Ramos (cell line): ENCODE measurements at regions not wholly inside any gene's neighbourhood (a gene's known extent, or its start where the extent isn't known, plus 50 kb on each side); places are given as distances from the start of the nearest gene placed in this dataset.
"Not testable (repeated sequence)": the region's sequence is repeated elsewhere in the genome, so short reads cannot be mapped to it uniquely, and the experiment has no call there.

Experiments used
- in situ Hi-C: fragments of 300-500 bp; cut with MboI; formaldehyde crosslinking; loops from one replicate; pipeline ENCODE4 v1.14.3; 2022; ENCODE audit warnings: low sequenced_read_pairs; ENCODE audit not compliant: unreplicated experiment

DNA sequence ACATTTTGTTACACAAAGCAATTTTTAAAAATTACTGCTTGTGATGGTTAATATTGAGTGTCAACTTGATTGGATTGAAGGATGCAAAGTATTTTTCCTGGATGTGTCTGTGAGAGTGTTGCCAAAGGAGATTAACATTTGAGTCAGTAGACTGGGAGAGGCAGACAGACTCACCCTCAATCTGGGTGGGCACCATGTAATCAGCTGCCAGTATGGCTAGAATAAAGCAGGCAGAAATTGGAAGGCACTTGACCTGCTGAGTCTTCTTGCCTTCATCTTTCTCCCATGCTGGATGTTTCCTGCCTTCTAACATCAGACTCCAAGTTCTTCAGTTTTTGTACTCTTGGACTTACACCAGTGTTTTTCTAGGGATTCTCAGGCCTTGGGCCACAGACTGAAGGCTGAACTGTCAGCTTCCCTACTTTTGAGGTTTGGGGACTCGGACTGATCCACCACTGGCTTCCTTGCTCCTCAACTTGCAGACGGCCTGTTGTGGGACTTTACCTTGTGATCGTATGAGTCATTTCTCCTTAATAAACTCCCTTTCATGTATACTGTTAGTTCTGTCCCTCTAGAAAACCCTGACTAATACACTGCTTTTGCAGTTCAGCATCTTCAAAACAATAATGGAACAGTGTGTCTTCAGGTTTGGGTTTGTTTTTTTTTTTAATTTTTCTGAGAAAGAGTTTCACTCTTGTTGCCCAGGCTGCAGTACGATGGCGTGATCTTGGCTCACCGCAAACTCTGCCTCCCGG, 244.1 kb upstream of the SEMA3C start:
- in situ Hi-C loops: no loop called here

DNA sequence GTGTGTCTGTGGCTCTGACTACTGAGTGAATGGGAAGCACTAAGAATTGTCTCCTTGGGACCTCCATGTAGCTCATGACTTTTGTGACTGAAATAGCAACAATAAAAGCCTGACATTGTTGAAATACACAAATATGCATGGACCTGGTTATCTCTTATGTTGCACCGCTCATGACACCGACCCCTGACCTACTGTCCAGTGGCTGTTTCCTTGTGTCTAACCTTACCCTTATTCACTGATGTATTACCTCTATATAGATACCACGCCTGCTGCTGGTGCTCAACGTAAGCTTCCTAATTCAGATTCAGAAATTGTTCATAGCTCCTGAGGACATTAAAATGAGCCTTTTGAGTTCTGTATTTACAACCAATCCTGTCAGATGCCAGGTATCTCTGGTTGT, 243.4 kb upstream of the SEMA3C start:
- in situ Hi-C loops: no loop called here

DNA sequence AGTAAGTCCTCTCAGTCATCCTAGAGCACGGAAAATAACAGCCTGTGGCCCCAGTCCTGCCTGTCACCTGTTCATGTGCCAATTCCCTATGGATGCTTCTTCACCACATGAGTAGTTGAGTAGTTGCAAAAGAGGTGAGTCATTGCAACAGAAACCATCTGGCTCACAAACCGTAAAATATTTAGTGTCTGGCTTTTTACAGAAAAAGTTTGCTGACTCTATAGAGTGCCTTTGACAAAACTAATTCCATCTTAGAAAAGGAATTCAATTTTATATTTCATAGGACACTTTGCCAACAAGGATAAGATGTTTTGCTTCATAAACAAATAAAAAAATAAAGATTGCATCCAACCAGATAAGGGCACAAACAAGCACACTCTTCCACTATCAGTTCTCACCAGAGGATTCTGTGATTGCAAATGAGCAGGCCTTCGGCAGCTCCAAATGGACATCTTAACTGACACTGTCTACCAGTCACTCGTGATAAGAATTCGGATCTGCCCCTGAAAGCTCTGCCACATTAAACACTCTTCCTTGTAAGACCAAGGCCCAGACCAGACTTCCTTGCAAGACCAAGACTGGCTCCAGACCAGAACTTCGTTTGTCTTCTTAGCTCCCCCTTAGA, 242.7 kb upstream of the SEMA3C start:
- in situ Hi-C loops: no loop called here

DNA sequence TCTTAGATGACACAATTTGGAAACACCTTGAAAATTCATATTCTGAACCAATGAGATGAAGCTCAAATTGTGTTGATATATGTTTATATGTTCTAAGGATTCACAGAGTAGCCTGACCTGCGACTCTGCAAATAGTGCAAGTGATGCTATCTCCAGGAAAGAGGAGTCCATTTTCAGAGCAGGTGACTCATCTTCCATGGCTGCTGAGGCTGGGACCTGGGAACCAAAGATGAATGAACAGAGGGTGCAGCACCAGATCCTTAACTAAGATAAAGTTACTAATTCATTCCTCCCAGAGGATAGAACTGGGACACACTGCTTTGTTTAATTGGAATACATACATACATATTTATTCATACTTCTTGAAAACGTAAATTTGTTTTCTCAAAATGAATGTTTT, 240.6 kb upstream of the SEMA3C start:
- in situ Hi-C loops: no loop called here

DNA sequence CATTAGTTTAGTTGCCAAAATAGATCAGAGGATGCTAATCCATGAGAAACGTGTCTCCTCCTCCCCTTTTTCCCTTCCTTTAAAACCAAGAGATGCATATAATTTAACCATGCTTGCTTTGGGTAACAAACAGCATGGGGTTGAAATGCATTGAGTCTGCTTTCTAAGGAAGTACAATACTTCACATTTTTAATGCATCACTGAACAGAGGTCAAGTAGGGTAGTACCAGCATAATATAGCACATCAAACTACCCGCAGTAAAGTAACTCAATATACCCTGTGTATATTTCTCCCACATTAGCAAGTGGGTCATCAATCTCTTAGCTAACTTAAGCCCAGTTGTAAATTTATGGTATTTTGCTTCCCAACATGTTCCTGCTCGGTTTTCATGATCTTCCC, 239.3 kb upstream of the SEMA3C start:
- in situ Hi-C loops: no loop called here

DNA sequence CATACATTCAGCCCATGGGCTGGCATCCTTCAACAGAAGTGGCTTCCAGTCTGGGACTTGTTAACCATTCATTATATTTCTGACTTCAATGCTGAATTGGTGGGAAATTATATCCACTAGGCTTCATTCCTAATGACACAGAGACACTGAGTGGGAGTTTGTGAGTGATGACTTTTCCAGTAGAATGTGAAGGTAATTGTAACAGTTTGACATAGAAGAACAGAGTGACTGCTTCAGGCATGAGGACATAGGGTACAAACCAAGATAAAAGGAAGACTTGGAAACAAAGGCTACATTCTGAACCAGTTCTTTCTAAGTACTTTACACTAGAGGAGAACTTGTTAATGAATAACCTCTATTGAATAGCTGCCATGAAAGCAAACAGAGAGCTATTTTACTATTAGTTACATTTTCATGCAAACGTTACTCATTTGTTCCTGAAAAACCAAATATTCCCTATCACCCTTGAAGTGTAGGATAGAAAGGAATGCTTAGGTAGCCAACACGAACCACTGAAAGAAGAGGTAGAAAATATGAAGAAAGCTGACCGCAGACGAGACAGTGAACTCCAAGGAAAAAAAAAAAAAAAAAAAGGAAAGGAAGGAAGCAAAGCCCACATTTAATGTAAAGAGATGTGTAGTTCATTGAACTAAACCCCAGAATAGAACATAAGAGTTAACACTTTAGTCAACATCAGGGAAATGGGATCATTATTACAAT, 237.0 kb upstream of the SEMA3C start:
- in situ Hi-C loops: no loop called here

DNA sequence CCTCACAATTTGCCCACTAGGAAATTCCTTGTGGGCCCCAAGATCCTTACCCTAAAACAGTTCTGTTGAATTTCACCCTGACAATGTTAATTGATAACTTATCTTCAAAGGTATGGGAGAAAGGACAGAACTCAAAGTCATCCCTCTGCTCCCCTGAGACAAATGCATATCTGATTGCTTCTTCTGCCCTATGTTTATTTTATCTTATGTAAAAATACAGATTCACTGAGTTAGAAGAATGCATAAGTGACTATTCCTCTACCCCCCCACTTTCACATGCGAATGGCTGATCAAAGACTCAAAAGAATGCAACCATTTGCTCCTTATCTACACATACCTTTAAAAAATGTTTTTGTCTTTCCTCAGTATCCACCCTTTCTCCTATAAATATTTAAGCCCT, 235.7 kb upstream of the SEMA3C start:
- in situ Hi-C loops: no loop called here

DNA sequence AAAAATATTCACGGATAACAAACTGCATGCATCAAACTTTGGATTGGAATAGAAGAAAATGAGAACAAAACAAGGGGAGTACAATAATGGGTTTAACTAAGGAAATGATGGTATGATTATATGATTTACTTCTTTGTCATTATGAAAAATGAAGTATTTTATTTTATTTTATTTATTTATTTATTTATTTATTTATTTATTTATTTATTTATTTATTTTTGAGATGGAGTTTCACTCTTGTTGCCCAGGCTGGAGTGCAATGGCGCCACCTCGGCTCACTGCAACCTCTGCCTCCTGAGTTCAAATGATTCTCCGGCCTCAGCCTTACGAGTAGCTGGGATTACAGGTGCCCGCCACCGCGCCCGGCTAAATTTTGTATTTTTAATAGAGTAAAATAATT, 234.1 kb upstream of the SEMA3C start:
- in situ Hi-C loops: not testable (repeated sequence)

DNA sequence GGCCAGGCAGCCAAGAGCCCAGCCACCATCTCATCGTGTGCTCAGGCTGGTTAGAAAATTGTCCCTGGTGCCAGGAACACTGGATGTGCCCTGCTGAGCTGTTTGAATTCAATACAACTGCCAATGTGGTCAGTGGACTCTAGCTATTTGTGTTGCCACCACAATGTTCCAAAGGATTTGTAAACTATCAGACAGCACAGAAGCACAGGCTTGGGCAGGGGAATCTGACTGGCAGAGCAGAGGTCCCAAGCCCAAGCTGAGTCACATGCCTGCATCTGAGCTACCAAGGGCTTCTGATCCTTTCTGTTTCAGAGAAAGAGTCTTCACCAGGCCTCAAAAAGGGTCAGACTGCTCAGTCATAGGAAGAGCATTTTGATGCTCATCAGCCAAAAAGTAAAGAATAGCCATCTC, 232.1 kb upstream of the SEMA3C start:
- in situ Hi-C loops: no loop called here

DNA sequence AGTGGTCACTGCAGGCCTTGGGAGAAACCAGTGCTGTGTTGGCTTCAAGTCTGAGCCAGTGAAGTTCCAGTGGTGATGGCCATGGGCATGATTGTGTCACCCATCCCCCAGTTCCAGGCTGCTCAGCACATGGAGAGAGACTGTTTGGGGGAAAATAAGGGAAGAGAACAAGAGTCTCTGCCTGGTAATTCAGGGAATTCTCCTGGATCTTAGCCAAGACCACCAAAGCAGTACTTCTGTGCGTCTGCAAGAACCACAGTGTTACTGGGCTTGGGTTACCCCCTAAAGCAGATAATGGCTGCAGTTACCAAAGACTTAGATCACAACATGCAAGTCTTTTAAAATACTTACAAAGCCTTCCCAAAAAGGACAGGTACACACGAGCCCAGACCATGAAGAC, 225.0 kb upstream of the SEMA3C start:
- in situ Hi-C loops: no loop called here

DNA sequence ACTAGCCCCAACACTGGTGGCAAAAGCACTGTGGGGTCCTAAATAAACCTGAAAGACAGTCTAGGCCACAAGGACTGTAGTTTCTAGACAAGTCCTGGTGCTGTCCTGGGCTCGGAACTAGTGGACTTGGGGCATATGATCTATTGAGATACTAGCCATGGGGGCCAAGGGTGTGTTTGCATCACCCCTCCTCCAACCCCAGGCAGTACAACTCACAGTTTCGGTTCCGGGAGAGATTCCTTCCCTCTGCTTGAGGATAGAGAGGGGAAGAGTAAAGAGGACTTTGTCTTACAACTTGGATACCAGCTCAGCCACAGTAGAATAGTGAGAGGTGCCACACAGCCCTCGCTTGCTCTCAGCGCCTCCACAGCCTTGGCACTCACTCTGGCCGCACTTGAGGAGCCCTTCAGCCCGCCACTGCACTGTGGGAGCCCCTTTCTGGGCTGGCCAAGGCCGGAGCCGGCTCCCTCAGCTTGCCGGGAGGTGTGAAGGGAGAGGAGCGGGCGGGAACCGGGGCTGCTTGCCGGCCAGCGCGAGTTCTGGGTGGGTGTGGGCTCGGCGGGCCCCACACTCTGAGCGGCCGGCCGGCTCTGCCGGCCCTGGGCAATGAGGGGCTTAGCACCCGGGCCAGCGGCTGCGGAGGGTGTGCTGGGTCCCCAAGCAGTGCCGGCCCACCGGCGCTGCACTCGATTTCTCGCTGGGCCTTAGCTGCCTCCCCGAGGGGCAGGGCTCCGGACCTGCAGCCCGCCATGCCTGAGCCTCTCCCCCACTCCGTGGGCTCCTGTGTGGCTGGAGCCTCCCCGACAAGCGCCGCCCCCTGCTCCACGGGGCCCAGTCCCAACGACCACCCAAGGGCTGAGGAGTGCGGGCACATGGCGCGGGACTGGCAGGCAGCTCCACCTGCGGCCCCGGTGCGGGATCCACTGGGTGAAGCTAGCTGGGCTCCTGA, 222.7 kb upstream of the SEMA3C start:
- in situ Hi-C loops: not testable (repeated sequence)

DNA sequence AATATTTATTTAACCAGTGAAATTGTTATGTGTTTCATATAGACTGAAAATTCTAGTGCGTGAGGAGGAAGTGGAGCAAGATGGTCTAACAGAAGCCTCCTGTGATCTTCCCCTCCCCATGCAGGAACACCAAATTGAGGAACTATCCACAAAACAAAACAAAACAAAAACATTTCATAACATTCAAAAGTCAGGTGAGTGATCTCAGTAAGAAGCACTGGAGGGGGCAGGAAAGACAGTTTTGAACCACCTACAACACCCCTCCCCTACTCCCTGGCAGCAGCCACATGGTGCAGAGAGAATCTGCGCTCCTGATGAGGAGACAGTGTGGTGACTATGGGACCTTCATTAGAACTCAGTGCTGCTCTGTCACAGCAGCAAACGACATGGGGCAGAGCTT, 221.9 kb upstream of the SEMA3C start:
- in situ Hi-C loops: no loop called here

DNA sequence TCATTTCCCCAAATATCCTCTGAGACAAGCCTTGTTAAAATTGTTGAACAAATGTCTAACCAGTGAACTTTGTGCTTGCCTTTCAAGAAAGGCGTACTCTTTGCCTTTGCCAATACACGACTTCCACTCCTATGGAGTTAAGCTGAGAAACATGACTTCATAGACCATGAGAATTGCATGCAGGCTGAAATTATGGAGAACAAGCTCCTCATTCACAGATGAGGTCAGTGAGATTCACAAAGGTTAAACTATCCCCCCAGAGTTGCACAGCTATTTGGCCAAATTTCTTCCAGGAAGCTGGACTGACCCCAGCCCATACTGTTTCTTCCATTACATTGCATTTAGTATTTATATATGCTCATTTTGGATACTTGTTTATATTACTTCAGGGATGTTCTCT, 221.4 kb upstream of the SEMA3C start:
- in situ Hi-C loops: no loop called here

DNA sequence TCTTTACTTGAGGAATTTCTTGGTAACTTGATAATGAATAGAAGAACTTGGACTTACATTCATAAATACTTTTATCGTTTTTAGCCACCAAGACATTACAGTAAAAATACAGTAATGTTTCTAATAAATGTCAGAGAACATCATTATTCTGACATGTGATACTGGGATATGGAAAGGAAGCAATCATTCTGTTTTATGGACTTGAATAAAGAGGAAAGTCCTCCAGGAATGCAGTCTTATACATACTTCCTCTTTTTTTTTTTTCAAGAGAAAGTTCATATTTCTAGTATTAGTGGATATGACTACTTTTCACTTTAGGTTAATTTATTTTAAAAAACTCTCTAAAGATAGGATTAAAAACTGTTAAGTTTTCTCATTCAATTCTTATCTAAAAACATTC, 220.0 kb upstream of the SEMA3C start:
- in situ Hi-C loops: no loop called here

DNA sequence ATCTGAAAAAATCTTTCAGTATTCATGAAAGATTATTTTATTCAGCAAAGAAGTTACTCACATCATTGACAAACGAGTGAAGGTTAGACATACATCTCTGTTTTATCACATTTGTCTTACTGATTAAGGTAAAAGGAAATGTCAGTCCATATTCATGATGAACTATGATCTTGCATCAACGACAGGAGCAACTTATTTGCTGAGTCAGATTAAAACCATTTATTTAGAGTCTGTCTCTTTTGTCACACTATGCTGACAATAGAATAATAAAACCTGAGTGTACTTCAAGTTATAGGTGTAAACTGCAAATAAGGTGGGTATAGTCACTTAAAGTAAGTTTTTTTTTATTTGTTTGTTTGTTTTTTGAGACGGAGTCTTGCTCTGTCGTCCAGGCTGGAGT, 216.5 kb upstream of the SEMA3C start:
- in situ Hi-C loops: no loop called here

DNA sequence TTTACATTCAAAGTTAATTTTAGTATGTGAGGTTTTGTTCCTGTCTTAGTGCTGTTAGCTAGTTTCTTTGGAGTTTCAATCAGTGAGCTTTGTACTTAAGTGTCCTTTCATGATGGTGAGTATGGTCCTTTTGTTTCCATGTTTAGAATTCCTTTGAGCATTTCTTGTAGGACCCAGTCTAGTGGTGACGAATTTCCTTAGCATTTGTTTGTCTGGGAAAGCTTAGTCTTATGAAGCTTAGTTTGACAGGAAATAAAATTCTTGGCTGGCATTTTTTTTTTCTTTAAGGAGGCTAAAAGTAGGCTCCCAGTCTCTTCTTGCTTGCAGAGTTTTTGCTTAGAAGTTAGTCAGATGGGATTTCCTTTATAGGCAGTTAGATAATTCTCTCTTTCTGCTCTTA, 209.2 kb upstream of the SEMA3C start:
- in situ Hi-C loops: no loop called here

DNA sequence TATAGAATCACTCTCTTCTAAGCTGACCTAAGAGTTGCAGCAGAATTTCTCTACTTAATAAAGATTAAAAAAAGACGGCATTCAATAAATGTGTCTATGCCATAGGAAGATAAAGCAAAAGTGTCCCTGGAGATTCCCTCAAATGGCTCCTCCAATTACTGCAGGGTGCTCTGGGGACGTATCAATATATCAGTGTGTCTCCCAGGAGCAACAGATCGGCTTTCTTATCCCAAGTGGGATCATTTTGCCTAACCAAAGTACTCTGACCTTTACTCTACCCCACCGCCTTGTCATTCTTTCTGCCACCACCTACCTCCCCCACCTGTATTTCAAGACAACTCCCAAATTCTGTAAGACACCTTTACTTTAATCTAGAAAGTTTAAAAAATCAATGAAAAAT, 202.0 kb upstream of the SEMA3C start:
- in situ Hi-C loops: no loop called here

DNA sequence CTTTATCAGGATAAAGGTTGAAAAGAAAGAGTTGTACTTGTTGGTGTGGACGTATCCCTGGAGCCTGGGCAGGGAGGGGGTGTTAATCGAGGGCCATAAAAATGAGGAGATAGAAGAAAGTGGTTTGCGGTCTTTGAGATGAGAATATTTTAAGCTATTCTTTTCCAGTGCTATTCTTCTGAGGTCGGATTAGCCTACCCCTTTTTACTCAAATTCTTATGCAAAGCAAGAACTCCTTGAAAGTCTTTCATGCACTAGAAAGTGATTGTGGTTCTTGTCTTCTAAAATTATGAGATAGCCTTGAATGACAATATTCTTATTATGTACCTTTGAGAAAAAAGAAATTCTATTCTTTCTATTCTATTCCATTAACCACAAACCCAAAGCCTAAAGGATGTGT, 201.3 kb upstream of the SEMA3C start:
- in situ Hi-C loops: no loop called here

DNA sequence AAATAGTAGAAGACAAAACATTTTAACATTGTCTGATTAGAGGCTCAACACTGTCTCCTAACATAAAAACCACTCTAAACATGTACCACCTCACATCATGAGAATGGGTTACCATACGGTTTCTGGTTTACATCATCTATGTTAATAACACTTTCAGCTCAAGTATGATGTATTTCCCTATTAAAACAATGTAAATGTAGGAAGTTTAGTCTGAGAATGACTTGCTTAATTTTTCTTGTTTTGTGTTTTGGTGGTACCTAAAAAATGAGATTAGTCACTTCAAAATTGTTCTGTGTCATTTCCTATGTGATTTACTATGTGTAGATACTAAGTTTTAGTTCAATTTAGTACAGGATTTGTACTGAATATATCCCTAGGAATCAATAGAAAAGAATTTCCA, 195.8 kb upstream of the SEMA3C start:
- in situ Hi-C loops: no loop called here

DNA sequence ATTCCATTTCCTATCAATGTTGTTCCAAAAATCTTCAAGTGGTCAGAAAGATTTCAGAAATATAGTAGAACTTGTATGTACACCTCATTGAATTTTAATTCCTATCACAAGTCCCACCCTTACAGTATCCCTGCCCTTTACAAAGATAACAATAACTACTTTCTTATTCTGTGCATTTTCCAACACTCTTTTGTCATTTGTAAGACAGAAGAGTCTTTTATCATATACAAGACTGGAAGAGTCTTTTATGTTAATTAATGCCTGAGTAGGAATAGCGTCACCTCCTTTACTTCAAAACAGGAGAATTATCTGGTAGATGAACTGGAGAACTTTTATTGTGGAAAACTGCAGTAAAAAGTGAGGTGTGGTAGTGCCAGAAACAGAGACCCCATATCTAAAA, 193.9 kb upstream of the SEMA3C start:
- in situ Hi-C loops: no loop called here
